GM18502 (cell line): ENCODE measurements at regions not wholly inside any gene's neighbourhood (a gene's known extent, or its start where the extent isn't known, plus 50 kb on each side); places are given as distances from the start of the nearest gene placed in this dataset.

Experiments used
- ATAC-seq: cut with Tn5 transposase; IDR thresholded peaks from one replicate; pipeline ENCODE4 v1.9.1; 2021; ENCODE audit warnings: mild to moderate bottlenecking; ENCODE audit not compliant: unreplicated experiment, poor library complexity

GRCh38 chr9:108225149-108225800 is 630.5 kb downstream of the ACTL7B start:
- ATAC-seq, result no peak

- no peak for ATAC-seq
These were observed 631.1 kb downstream of the ACTL7B start for GRCh38 chr9:108224716-108225115.

GRCh38 chr9:108219664-108220063 is 636.1 kb downstream of the ACTL7B start:
- ATAC-seq, result no peak

- no peak for ATAC-seq
These were observed 638.1 kb downstream of the ACTL7B start for GRCh38 chr9:108217431-108218349.

- ATAC-seq, result no peak
These were observed 642.3 kb downstream of the ACTL7B start for GRCh38 chr9:108213511-108213910.

- ATAC-seq, result no peak
These were observed 643.6 kb downstream of the ACTL7B start for GRCh38 chr9:108212184-108212583.

GRCh38 chr9:108211411-108211955 is 644.3 kb downstream of the ACTL7B start:
- ATAC-seq, result no peak

GRCh38 chr9:108209132-108209685 is 646.6 kb downstream of the ACTL7B start:
- no peak for ATAC-seq

- ATAC-seq, result no peak
These were observed 648.1 kb downstream of the ACTL7B start for GRCh38 chr9:108207561-108208165.

GRCh38 chr9:108205276-108205675 is 650.5 kb downstream of the ACTL7B start:
- no peak for ATAC-seq

- no peak for ATAC-seq
These were observed 657.9 kb downstream of the ACTL7B start for GRCh38 chr9:108197899-108198298.

- ATAC-seq, result no peak
These were observed 658.8 kb downstream of the ACTL7B start for GRCh38 chr9:108197008-108197365.

- no peak for ATAC-seq
These were observed 659.3 kb downstream of the ACTL7B start for GRCh38 chr9:108196332-108197007.

GRCh38 chr9:108194154-108194553 is 661.6 kb downstream of the ACTL7B start:
- no peak for ATAC-seq

- no peak for ATAC-seq
These were observed 662.6 kb downstream of the ACTL7B start for GRCh38 chr9:108193026-108193710.

GRCh38 chr9:108191065-108191464 is 664.7 kb downstream of the ACTL7B start:
- ATAC-seq, result no peak

- ATAC-seq, result no peak
These were observed 666.8 kb downstream of the ACTL7B start for GRCh38 chr9:108188976-108189375.

GRCh38 chr9:108188482-108188881 is 667.3 kb downstream of the ACTL7B start:
- ATAC-seq, result no peak

- ATAC-seq, result no peak
These were observed 669.0 kb downstream of the ACTL7B start for GRCh38 chr9:108186642-108187395.
